A549 (cell line): ENCODE measurements at regions not wholly inside any gene's neighbourhood (a gene's known extent, or its start where the extent isn't known, plus 50 kb on each side); places are given as distances from the start of the nearest gene placed in this dataset.

ENCODE experiments used
- MAFK ChIP-seq: fragments of 450-650 bp; IDR thresholded peaks from 2 replicates; pipeline ENCODE4 v1.6.1; 2014; ENCODE audit not compliant: partially characterized antibody
- ZSCAN20 ChIP-seq: fragments of 250-450 bp; sonication (Bioruptor Pico); IDR thresholded peaks from 2 replicates; pipeline ENCODE4 v1.8.0; 2022; ENCODE audit warnings: mild to moderate bottlenecking, moderate library complexity

DNA sequence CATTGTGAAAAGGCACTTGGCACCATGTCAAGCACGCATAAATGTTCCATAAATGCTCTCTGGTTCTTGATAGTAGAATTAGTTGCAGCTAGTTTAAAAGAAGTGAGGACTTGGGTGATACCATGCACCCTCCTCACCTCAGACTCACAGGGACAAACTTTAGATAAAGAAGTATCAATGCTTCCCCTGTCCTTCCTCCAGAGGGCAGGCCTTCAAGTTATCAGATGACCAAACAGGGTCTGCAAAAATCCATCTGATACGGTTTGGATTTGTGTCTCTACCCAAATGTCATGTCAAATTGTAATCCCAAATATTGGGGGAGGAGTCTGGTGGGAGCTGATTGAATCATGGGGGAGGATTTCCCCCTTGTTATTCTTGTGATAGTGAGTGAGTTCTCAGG, 54.1 kb downstream of the C1QL2 start:
- TF ChIP-seq ZSCAN20 (CRISPR knock-in tag) (no peak), MAFK (no peak)
